ENCODE measurements at regions not wholly inside any gene's neighbourhood (a gene's known extent, or its start where the extent isn't known, plus 50 kb on each side); places are given as distances from the start of the nearest gene placed in this dataset.

- no peak for TF ChIP-seq CTCF (conservative IDR thresholded peaks at IDR 0.05 in 1 of 2, IDR thresholded peaks at IDR 0.05 in 1 of 2; ENCODE audit: extremely low read depth in 1 of 2, insufficient read depth in 1 of 2, low read depth in 1 of 2, low read length in 2 of 2)
- TF ChIP-seq EZH2 (IDR thresholded peaks at IDR 0.05; ENCODE audit: borderline replicate concordance, low read length), result no peak
Measured at GRCh38 chr6:56758553-56758952, 115.9 kb upstream of the DST start.
